Stimulated activated CD4-positive, alpha-beta T cell treated with anti-CD3 and anti-CD28 coated beads, Interleukin-2, amount 100 ng/mL, for 24 hours (primary cell): ENCODE measurements at regions not wholly inside any gene's neighbourhood (a gene's known extent, or its start where the extent isn't known, plus 50 kb on each side); places are given as distances from the start of the nearest gene placed in this dataset.

ENCODE experiments used
- DNase-seq, 2 donors: peaks; one replicate each; pipeline ENCODE4 v3.0.0-alpha.2; 2020

DNA sequence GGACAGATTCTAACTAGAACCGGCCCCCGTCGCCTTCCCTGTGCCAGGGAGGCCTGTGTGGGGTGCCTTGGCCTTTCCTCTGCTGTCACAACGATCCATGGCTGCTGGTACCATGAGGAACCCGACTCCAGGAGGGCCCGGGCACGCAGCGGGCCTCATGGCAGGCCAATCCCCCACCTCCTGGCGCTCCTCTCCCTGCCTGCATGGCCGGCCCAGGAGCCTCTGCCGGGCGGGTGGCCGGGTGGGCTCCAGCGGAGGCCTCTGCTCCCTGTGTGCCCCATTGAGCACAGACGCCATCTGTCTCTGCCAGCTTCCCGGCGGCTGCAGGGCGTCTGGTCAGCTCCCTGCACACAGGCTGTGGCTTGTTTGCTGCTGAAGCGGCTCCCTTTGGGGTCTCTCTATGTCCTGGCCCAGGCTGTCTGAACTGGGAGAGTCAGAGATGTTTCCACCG is 86.5 kb downstream of the MYEOV start:
- DNase-seq: no peak

DNA sequence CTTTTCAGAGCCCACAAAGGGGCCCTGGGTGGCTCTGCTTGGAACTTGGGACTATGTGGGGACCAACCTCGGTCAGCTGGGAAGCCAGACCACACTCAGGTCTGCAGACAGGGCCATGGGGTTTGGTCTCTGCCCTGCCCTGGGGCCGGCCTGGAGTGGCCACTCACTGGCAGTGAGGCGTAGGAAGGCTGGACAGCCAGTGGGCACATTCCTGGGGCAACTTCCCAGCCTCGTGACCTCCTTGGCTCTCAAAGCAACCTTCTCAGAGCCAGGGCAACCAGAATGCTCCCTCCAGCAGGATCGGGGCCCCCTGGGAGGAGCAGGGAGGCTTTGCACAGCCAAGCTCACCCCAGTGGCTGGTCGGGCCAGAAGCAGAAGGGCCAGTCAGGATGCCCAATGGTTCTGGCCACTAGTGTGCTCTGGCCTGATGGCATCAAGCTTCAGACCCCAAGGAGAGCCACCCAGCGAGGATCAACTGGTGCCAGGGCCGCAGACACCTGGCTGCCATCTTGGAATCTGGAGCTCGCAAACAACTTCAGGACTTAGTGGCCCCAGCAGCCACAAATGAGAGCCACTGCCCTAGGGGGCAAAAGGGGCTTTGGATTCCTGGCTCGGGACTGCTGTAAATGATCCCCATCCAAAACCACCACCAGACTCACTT is 87.1 kb downstream of the MYEOV start:
- DNase-seq: no peak

GRCh38 chr11:69381681-69382130 is 87.8 kb downstream of the MYEOV start:
- DNase-seq: no peak

- no peak for DNase-seq
These were observed 88.5 kb downstream of the MYEOV start for GRCh38 chr11:69382131-69383128.

GRCh38 chr11:69383372-69384250 is 89.7 kb downstream of the MYEOV start:
- DNase-seq: no peak

GRCh38 chr11:69384251-69385143 is 90.5 kb downstream of the MYEOV start:
- DNase-seq: no peak

DNA sequence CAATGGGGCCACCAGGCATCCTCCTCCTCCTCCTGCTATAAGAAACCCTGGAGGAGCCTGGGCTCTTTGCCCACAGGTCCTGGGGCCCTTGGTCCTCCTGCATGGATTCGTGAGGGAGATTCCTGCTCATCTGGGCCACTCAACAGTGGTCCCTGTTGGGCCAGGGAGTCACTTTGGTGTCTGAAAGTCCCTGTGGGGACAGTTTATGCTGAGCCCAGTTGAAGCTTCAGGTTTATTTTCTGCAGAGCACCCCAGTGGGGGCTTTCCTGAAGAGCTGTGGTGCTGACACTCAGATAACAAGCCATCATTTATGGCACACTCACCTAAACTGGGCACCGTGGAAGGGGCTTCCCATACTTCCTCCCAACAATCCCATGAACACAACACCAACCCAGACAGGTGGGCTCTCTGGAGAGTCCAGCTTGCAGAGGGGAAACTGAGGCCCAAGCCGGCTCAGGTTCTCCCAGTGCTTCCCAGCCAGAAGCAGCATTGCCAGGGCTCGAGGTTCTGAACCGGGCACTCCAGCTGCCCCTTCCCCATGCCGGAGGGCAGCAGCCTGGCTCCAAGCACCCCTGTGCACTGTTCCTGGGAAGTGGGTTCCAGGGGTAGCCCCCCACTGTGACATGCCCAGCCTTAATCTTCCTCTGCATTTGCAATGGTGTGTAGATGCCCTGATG is 91.3 kb downstream of the MYEOV start:
- DNase-seq: no peak

DNA sequence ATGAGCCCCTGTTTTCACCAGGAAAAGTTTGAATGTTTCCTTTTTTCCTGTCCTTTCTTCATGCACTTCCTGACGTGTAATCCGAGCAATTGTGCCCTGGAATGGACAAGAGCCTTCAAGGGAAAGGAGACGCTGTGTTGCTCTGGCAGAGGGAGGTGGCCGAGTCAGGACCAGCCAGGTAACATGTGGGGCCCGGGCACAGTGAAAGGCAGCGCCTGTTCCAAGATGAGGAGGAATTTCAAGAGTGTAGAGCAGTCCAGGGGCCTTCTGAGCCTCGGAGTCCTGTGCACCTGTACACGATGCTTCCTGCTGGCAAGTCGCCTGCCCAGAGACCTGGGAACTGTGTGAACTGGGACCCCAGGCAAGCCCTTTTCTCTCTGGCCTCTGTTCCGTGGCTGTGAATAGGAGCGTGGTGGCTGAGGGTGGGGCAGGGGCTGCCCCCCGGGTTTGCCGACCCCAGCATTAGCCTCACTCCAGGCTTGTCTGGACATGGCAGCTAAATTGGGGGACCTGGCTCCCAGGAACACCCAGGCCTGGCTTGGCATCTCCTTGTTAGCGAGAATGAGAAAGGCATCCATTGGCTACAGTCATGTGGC is 92.0 kb downstream of the MYEOV start:
- no peak for DNase-seq

DNA sequence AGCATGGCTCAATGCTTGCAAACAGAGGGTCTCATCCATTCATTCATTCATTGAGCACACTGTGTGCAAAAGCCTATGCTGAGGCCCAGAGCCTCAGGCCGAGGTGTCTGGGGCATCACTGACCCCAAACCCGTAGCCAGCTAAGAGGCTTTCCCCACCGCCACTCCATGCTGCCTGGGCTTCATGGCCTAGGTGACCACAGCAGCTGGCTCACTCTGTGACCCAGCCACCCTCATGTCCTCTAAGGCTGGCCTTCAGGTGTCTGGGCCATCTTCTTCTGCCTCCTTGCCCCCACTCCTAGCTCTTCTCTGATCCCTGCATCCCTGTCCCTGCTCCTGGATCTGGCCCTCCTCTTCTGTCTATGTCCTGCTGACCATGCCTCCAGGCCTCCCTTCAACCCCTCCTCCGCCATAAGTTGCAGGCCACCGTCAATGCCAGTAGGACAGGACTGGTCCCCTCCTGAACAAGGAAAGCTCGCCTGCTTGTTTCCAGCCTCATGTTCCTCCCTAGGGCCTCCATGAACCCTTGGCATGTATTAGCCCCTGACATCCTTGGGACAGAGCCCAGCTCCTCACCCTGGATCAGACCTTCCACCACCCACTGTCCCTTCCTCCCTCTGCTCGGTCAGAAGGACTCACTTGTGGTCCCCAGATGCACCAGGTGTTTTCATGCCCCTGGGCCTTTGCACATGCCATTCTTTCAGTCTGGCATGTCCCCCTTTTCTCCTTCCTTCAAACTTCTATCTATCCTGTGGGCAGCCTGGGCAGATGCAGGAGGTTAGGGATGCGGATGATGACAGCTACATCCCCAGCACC is 92.8 kb downstream of the MYEOV start:
- DNase-seq: no peak

DNA sequence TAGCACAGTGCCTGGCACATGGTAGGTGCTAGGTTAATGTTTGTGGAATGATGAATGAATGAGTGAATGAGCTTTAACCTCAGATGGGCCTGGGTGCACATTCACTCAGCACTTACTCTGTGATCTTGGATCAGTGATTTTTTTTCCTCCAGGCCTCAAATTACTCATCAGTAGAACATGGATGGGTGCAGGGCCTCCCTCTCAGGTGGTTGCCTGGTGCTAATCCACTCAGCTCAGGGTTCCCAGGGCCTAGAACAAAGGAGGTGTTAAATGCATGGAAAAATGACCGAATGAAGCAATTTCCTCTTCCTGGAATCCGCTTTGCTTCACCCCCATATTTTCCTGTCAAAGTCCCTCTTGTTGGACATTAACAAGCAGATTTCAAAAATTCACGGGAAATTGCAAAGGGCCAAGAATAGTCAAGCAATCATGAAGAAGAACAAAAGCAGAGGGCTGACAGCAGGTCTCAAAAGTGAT is 93.5 kb downstream of the MYEOV start:
- no peak for DNase-seq

DNA sequence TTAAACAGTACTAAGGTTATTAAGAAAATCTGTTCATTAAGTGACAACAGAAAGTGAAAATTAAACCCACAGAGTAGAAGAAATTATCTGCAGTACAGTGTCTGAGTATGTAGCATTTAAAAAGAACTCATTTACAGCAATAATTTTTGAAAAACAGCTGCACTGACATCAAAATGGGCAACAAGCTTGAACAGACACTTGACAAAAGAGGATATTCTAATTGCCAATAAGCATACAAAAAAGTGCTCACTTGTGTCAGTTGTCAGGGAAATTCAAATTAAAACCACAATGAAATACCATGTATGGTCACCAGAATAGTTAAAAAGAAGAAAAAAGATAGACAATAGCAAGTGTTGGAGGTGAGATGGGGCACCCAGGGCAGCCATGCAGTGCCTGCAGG is 93.3 kb upstream of the LINC01488 start:
- DNase-seq: no peak

GRCh38 chr11:69388661-69389060 is 92.8 kb upstream of the LINC01488 start:
- DNase-seq: no peak

DNA sequence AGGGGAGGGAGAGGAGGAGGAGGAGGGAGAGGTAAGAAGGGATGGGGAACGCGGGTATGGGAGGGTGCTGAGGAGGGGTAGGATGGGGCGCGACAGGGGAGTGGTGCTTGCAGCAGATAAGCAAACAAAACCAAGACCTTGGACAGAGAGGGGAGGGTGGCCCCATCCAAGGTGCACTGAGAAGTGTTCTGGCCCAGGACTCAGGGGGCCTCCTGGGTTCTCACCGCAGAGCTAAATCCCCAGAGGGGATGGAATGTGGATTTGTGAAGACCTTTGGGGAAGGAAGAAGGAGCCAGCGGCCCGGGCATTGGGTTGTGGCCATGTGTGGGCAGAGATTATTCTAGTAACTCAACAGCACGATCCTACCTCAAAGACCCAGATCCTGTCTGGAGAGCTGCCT is 90.9 kb upstream of the LINC01488 start:
- no peak for DNase-seq

DNA sequence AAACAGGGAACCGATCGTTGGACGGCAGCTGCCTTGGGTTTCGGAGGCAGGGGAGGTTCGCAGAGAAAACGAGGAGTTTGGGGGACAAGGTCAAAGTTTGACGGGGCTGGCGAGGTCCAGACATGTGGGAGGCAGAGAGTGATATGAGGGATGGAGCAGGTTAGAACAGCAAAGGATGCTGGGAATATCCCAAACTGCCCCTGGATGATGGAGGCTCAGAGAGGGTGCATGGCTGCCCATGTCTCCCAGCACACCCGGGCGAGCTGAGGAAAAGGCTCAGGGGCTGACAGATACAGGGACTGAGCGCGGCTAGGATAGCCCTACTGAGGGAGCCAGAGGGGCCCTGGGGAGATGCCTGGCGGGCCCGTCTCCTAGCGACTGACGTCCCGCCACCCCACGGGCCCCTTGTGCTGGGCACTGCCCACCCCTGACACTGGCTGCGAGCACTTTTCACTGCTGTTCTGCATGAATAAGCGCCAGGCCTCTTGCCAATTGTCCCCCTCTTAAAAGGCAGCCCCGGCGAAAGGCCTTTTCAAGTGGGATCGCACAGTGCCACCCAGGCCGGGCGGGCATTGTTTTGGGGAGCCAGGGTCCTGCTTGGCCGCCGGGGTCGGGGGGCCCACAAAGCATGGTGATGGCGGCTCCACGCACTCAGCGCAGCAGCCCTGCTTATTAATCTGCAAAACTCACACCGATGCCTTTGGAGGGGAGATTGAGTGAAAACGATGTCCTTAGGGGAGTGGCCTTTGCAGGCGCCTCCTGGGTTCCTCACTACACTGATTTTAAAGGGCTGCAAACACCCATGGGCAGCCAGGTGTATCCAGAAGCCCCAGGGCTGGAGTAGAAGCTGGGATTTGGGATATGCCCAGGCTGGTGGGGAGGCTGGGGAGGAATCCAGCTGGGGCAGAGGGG is 90.0 kb upstream of the LINC01488 start:
- no peak for DNase-seq

DNA sequence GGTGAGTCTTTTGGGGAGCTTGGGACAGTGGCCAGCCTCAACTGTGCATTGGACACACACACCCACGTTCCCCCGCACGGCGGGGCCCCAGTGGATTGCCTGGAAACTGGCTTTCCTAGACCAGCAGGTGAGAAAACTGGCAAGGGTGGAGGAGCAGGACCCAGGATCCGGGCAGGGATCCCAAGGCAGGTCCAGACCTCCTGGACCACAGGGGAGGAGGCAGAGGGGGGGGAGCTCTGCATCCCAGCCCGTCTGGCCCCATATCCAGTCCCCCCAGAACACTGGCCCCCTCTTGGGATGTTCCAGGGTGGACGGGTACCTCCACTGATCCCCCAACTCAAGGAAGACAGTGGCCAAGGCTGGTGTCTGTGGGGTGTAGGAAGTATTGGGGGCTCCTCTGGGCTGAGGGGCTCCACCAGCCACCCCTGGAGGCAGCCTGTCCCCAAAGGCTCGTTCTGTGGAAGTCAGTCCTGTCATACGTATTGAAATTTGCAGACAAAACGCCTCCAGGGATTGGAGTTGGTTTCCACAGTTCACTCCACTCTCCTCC is 89.3 kb upstream of the LINC01488 start:
- no peak for DNase-seq

- no peak for DNase-seq
These were observed 88.2 kb upstream of the LINC01488 start for GRCh38 chr11:69393178-69393832.

DNA sequence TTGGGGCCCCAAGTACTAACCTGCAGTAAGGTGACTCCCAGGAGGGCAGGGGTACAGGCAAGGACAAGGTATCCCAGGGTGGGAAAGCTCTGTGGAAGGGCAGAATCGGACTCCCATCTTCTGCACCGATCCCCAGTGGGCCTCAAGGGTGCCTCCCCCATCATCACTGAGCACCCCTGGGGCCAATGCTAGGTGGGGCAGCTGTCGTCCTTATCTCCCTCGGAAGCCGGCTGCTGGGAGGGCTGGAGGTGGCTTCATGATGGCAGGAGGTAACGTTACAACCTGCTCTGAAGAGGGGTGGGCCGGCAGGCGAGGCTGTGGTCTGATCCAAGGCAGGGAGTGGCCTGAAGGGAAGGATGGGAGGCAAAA is 87.6 kb upstream of the LINC01488 start:
- DNase-seq: no peak
